ENCODE measurements at regions not wholly inside any gene's neighbourhood (a gene's known extent, or its start where the extent isn't known, plus 50 kb on each side); places are given as distances from the start of the nearest gene placed in this dataset.

GRCh38 chr11:134762248-134763029 lies 350.4 kb upstream of the B3GAT1 start:
- no peak overlapping the region for H3K4me3 ChIP-seq (ENCODE audit: low read depth, low read length)
- DNase-seq (ENCODE audit: low read depth), result no peak
- TF ChIP-seq MAX (IDR thresholded peaks at IDR 0.05; ENCODE audit: low read depth, low read length), result no peak
- no peak for TF ChIP-seq MYC (IDR thresholded peaks at IDR 0.05; ENCODE audit: low read depth, low read length)
- no peak for TF ChIP-seq CTCF (IDR thresholded peaks at IDR 0.05; ENCODE audit: low read depth, low read length)
- no peak for TF ChIP-seq POLR2A (IDR thresholded peaks at IDR 0.05; ENCODE audit: extremely low read depth, insufficient read length)

- no peak overlapping the region for H3K4me3 ChIP-seq (ENCODE audit: low read depth, low read length)
- no peak for DNase-seq (ENCODE audit: low read depth)
- TF ChIP-seq POLR2A (IDR thresholded peaks at IDR 0.05; ENCODE audit: extremely low read depth, insufficient read length), result no peak
- TF ChIP-seq MAX (IDR thresholded peaks at IDR 0.05; ENCODE audit: low read depth, low read length), result no peak
- TF ChIP-seq MYC (IDR thresholded peaks at IDR 0.05; ENCODE audit: low read depth, low read length), result no peak
- no peak for TF ChIP-seq CTCF (IDR thresholded peaks at IDR 0.05; ENCODE audit: low read depth, low read length)
Observed at GRCh38 chr11:134761926-134762247, 349.8 kb upstream of the B3GAT1 start.

DNA sequence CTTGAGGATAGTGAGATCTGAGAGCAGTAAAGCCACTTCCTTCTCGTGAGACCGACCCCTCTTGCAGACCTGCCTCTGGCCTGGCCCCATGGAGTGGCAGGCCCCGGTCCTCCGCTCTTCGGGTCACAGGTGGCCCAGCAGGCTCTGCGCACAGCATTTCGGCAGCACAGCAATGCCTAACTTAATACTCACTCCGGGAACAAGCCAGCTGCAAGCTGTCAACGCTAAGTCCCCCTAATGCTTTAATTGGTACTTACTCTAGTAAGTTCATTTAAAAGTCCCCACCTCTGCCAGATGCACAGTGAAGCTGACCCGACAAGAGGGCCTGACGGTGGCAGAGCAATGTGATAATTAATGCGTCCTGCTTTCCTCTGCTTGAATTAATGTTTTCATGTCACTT lies 349.3 kb upstream of the B3GAT1 start:
- TF ChIP-seq MAX (IDR thresholded peaks at IDR 0.05; ENCODE audit: low read depth, low read length) (no peak), POLR2A (IDR thresholded peaks at IDR 0.05; ENCODE audit: extremely low read depth, insufficient read length) (no peak), MYC (IDR thresholded peaks at IDR 0.05; ENCODE audit: low read depth, low read length) (no peak), CTCF (IDR thresholded peaks at IDR 0.05; ENCODE audit: low read depth, low read length) (no peak)
- DNase-seq (ENCODE audit: low read depth), result no peak
- H3K4me3 ChIP-seq (ENCODE audit: low read depth, low read length), result no peak overlapping the region

DNA sequence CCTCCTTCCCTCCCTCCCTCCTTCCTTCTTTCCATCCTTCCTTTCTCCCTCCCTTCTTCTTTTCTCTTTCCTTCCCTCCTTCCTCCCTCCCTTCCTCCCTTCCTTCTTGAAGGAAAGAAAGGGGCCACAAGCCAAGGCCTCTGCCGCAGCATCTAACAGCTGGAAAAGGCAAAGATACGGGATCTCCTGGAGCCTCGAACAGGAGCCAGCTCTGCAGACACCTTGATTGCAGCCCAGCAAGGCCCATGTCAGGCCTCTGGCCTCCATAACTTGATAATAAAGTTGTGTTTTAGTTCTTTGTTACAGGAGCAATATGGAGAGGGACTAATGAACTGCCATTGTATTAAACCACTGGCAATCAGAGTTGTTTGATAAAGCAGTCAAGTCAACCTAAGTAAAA lies 348.9 kb upstream of the B3GAT1 start:
- no peak overlapping the region for H3K4me3 ChIP-seq (ENCODE audit: low read depth, low read length)

DNA sequence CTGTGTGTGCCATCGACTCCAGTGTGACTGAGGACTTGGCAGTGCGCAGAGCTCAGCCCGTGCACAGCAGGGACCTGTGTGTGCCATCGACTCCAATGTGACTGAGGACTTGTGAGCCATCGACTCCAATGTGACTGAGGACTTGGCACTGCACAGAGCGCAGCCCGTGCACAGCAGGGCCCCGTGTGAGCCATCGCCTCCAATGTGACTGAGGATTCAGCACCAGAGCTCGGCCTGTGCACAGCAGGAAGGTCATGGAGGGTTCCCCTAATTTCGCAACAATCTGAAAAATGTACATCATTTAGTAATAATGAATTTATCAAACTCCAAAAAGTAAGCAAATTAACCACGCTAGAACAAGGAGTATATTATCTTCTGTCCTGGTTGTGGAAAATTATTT lies 348.3 kb upstream of the B3GAT1 start:
- TF ChIP-seq CTCF (IDR thresholded peaks at IDR 0.05; ENCODE audit: low read depth, low read length), result no peak
- TF ChIP-seq POLR2A (IDR thresholded peaks at IDR 0.05; ENCODE audit: extremely low read depth, insufficient read length), result no peak
- TF ChIP-seq MAX (IDR thresholded peaks at IDR 0.05; ENCODE audit: low read depth, low read length), result no peak
- no peak for TF ChIP-seq MYC (IDR thresholded peaks at IDR 0.05; ENCODE audit: low read depth, low read length)
- DNase-seq (ENCODE audit: low read depth), result no peak
- no peak overlapping the region for H3K4me3 ChIP-seq (ENCODE audit: low read depth, low read length)

More for the DNA sequence above, 348.9 kb upstream of the B3GAT1 start:
- no peak for TF ChIP-seq MYC (IDR thresholded peaks at IDR 0.05; ENCODE audit: low read depth, low read length)
- no peak for TF ChIP-seq POLR2A (IDR thresholded peaks at IDR 0.05; ENCODE audit: extremely low read depth, insufficient read length)
- TF ChIP-seq MAX (IDR thresholded peaks at IDR 0.05; ENCODE audit: low read depth, low read length), result no peak
- no peak for DNase-seq (ENCODE audit: low read depth)

GRCh38 chr11:134759855-134760254 lies 347.8 kb upstream of the B3GAT1 start:
- DNase-seq (ENCODE audit: low read depth), result no peak
- TF ChIP-seq CTCF (IDR thresholded peaks at IDR 0.05; ENCODE audit: low read depth, low read length), result no peak
- no peak for TF ChIP-seq MYC (IDR thresholded peaks at IDR 0.05; ENCODE audit: low read depth, low read length)
- TF ChIP-seq MAX (IDR thresholded peaks at IDR 0.05; ENCODE audit: low read depth, low read length), result no peak
- no peak for TF ChIP-seq POLR2A (IDR thresholded peaks at IDR 0.05; ENCODE audit: extremely low read depth, insufficient read length)
- H3K4me3 ChIP-seq (ENCODE audit: low read depth, low read length), result no peak overlapping the region

All from NB4 (cell line).